ENCODE measurements at regions not wholly inside any gene's neighbourhood (a gene's known extent, or its start where the extent isn't known, plus 50 kb on each side); places are given as distances from the start of the nearest gene placed in this dataset.

GRCh38 chr12:111010916-111011657, 90.7 kb upstream of the MYL2 start:
- Mint-ChIP-seq H3K4me3 (no peak overlapping the region), H3K9me3 (peaks cover 5% of the 10 kb centered on the region), H3K36me3 (peaks cover 4% of the 10 kb centered on the region), H3K27ac (no peak overlapping the region), H3K4me1 (no peaks in the 10 kb centered on the region), H3K27me3 (peaks cover 11% of the 10 kb centered on the region)

GRCh38 chr12:111010061-111010460, 89.7 kb upstream of the MYL2 start:
- Mint-ChIP-seq H3K27ac (no peak overlapping the region), H3K4me1 (no peaks in the 10 kb centered on the region), H3K4me3 (no peak overlapping the region), H3K36me3 (peaks cover 4% of the 10 kb centered on the region), H3K9me3 (peaks cover 5% of the 10 kb centered on the region), H3K27me3 (peaks cover 16% of the 10 kb centered on the region)

GRCh38 chr12:111006621-111007020, 86.2 kb upstream of the MYL2 start:
- H3K4me3 Mint-ChIP-seq, result no peak overlapping the region
- H3K27me3 Mint-ChIP-seq, result peaks cover 22% of the 10 kb centered on the region
- no peaks in the 10 kb centered on the region for H3K4me1 Mint-ChIP-seq
- no peak overlapping the region for H3K27ac Mint-ChIP-seq
- peaks cover 5% of the 10 kb centered on the region for H3K9me3 Mint-ChIP-seq
- peaks cover 3% of the 10 kb centered on the region for H3K36me3 Mint-ChIP-seq

- Mint-ChIP-seq H3K27ac (no peak overlapping the region), H3K9me3 (no peaks in the 10 kb centered on the region), H3K4me3 (no peak overlapping the region), H3K4me1 (no peaks in the 10 kb centered on the region), H3K36me3 (peaks cover 5% of the 10 kb centered on the region), H3K27me3 (peaks cover 6% of the 10 kb centered on the region)
Observed at GRCh38 chr12:110998971-110999370, 78.6 kb upstream of the MYL2 start.

GRCh38 chr12:110998165-110998564, 77.8 kb upstream of the MYL2 start:
- no peak overlapping the region for H3K27ac Mint-ChIP-seq
- H3K4me1 Mint-ChIP-seq, result no peaks in the 10 kb centered on the region

GRCh38 chr12:110996415-110996814, 76.0 kb upstream of the MYL2 start:
- Mint-ChIP-seq H3K4me1 (no peaks in the 10 kb centered on the region), H3K9me3 (no peaks in the 10 kb centered on the region), H3K4me3 (no peak overlapping the region), H3K27me3 (peaks cover 8% of the 10 kb centered on the region), H3K27ac (no peak overlapping the region), H3K36me3 (peaks cover 5% of the 10 kb centered on the region)

More at GRCh38 chr12:110998165-110998564, 77.8 kb upstream of the MYL2 start:
- Mint-ChIP-seq H3K4me3 (no peak overlapping the region), H3K36me3 (peaks cover 5% of the 10 kb centered on the region), H3K27me3 (peaks cover 6% of the 10 kb centered on the region), H3K9me3 (no peaks in the 10 kb centered on the region)

- H3K9me3 Mint-ChIP-seq, result no peaks in the 10 kb centered on the region
Observed at GRCh38 chr12:110995615-110996014, 75.2 kb upstream of the MYL2 start.

GRCh38 chr12:110995016-110995415, 74.6 kb upstream of the MYL2 start:
- H3K9me3 Mint-ChIP-seq, result no peaks in the 10 kb centered on the region
- H3K4me3 Mint-ChIP-seq, result no peak overlapping the region
- peaks cover 5% of the 10 kb centered on the region for H3K36me3 Mint-ChIP-seq
- no peaks in the 10 kb centered on the region for H3K4me1 Mint-ChIP-seq
- H3K27me3 Mint-ChIP-seq, result peaks cover 14% of the 10 kb centered on the region
- no peak overlapping the region for H3K27ac Mint-ChIP-seq

More at GRCh38 chr12:110995615-110996014, 75.2 kb upstream of the MYL2 start:
- peaks cover 5% of the 10 kb centered on the region for H3K36me3 Mint-ChIP-seq
- H3K4me3 Mint-ChIP-seq, result no peak overlapping the region
- no peaks in the 10 kb centered on the region for H3K4me1 Mint-ChIP-seq
- peaks cover 10% of the 10 kb centered on the region for H3K27me3 Mint-ChIP-seq
- H3K27ac Mint-ChIP-seq, result no peak overlapping the region

GRCh38 chr12:110993434-110993833, 73.1 kb upstream of the MYL2 start:
- Mint-ChIP-seq H3K4me3 (no peak overlapping the region), H3K27ac (no peak overlapping the region), H3K36me3 (peaks cover 3% of the 10 kb centered on the region), H3K4me1 (no peaks in the 10 kb centered on the region), H3K27me3 (peaks cover 14% of the 10 kb centered on the region), H3K9me3 (no peaks in the 10 kb centered on the region)

GRCh38 chr12:110992909-110993308, 72.5 kb upstream of the MYL2 start:
- H3K27ac Mint-ChIP-seq, result no peak overlapping the region
- H3K27me3 Mint-ChIP-seq, result peaks cover 14% of the 10 kb centered on the region
- no peaks in the 10 kb centered on the region for H3K9me3 Mint-ChIP-seq
- H3K36me3 Mint-ChIP-seq, result no peaks in the 10 kb centered on the region
- no peaks in the 10 kb centered on the region for H3K4me1 Mint-ChIP-seq
- H3K4me3 Mint-ChIP-seq, result no peak overlapping the region

- Mint-ChIP-seq H3K4me3 (no peak overlapping the region), H3K36me3 (no peaks in the 10 kb centered on the region), H3K9me3 (no peaks in the 10 kb centered on the region), H3K27me3 (peaks cover 6% of the 10 kb centered on the region), H3K27ac (no peak overlapping the region), H3K4me1 (no peaks in the 10 kb centered on the region)
Observed at GRCh38 chr12:110983811-110984210, 63.4 kb upstream of the MYL2 start.

GRCh38 chr12:110972866-110973265, 52.5 kb upstream of the MYL2 start:
- Mint-ChIP-seq H3K9me3 (no peaks in the 10 kb centered on the region), H3K27me3 (no peaks in the 10 kb centered on the region), H3K4me3 (no peak overlapping the region), H3K27ac (no peak overlapping the region), H3K36me3 (no peaks in the 10 kb centered on the region), H3K4me1 (no peaks in the 10 kb centered on the region)

GRCh38 chr12:110971936-110972335, 51.6 kb upstream of the MYL2 start:
- no peak overlapping the region for H3K4me3 Mint-ChIP-seq
- no peak overlapping the region for H3K27ac Mint-ChIP-seq
- no peaks in the 10 kb centered on the region for H3K27me3 Mint-ChIP-seq
- no peaks in the 10 kb centered on the region for H3K9me3 Mint-ChIP-seq
- H3K4me1 Mint-ChIP-seq, result no peaks in the 10 kb centered on the region
- H3K36me3 Mint-ChIP-seq, result no peaks in the 10 kb centered on the region

- Mint-ChIP-seq H3K4me3 (no peak overlapping the region), H3K9me3 (no peaks in the 10 kb centered on the region), H3K27me3 (no peaks in the 10 kb centered on the region), H3K27ac (no peak overlapping the region), H3K36me3 (no peaks in the 10 kb centered on the region), H3K4me1 (no peaks in the 10 kb centered on the region)
Observed at GRCh38 chr12:110971189-110971920, 51.0 kb upstream of the MYL2 start.

All from activated naive CD4-positive, alpha-beta T cell treated with anti-CD3 and anti-CD28 coated beads, Interleukin-2, amount 50 U/mL, for 24 hours (primary cell).